Activated T-helper 1 cell treated with anti-CD3 and anti-CD28 coated beads, Interleukin-12 subunit alpha, Interleukin-12 subunit beta, Interleukin-2, Interleukin-4 antibody, amounts not matched to agents 30 ng/mL and 10 ng/mL and 1 ng/mL, durations not matched to agents 14 hours and 24 hours and 36 hours (primary cell): ENCODE measurements at regions not wholly inside any gene's neighbourhood (a gene's known extent, or its start where the extent isn't known, plus 50 kb on each side); places are given as distances from the start of the nearest gene placed in this dataset.

Experiments used
- DNase-seq: peaks from one replicate; pipeline ENCODE4 v3.0.0; 2021; ENCODE audit warnings: low spot score
- H3K27ac Mint-ChIP-seq: one replicate; pipeline ENCODE4 v1.8.0; 2021; ENCODE audit warnings: mild to moderate bottlenecking, mixed read lengths
- H3K27me3 Mint-ChIP-seq: one replicate; pipeline ENCODE4 v1.8.0; 2022; ENCODE audit warnings: mild to moderate bottlenecking, moderate library complexity, mixed read lengths; ENCODE audit not compliant: insufficient read depth
- H3K36me3 Mint-ChIP-seq: one replicate; pipeline ENCODE4 v1.8.0; 2021; ENCODE audit warnings: low read depth, mixed read lengths
- H3K4me1 Mint-ChIP-seq: one replicate; pipeline ENCODE4 v1.8.0; 2021; ENCODE audit warnings: low read depth, mixed read lengths
- H3K4me3 Mint-ChIP-seq: one replicate; pipeline ENCODE4 v1.8.0; 2021; ENCODE audit warnings: mild to moderate bottlenecking, moderate library complexity, mixed read lengths
- H3K9me3 Mint-ChIP-seq: one replicate; pipeline ENCODE4 v1.8.0; 2021; ENCODE audit warnings: mixed read lengths
- intact Hi-C: fragments of 100-400 bp; cut with micrococcal nuclease; formaldehyde crosslinking; loops from one replicate; pipeline ENCODE4 v1.15.1; 2024

GRCh38 chr5:165459232-165459631, 1953.8 kb downstream of the MAT2B start:
- H3K36me3 Mint-ChIP-seq = no peaks in the 10 kb centered on the region
- intact Hi-C loops = loop anchor here (5.0 kb wide), 1 partner anchor 1897 kb away; no protein-coding TSS in a partner anchor
- no peak overlapping the region for H3K4me3 Mint-ChIP-seq
- no peak for DNase-seq
- H3K27me3 Mint-ChIP-seq = no peaks in the 10 kb centered on the region
- H3K9me3 Mint-ChIP-seq = peaks cover 7% of the 10 kb centered on the region
- no peak overlapping the region for H3K27ac Mint-ChIP-seq
- no peaks in the 10 kb centered on the region for H3K4me1 Mint-ChIP-seq

GRCh38 chr5:165460911-165461310, 1955.5 kb downstream of the MAT2B start:
- H3K27me3 Mint-ChIP-seq = no peaks in the 10 kb centered on the region
- H3K27ac Mint-ChIP-seq = no peak overlapping the region
- H3K4me1 Mint-ChIP-seq = no peaks in the 10 kb centered on the region
- H3K9me3 Mint-ChIP-seq = peaks cover 7% of the 10 kb centered on the region
- H3K4me3 Mint-ChIP-seq = no peak overlapping the region
- no peak for DNase-seq
- no peaks in the 10 kb centered on the region for H3K36me3 Mint-ChIP-seq
- intact Hi-C loops = no loop called here

GRCh38 chr5:165477546-165477945, 1972.1 kb downstream of the MAT2B start:
- no peaks in the 10 kb centered on the region for H3K27me3 Mint-ChIP-seq
- no peak for DNase-seq
- no peaks in the 10 kb centered on the region for H3K36me3 Mint-ChIP-seq
- H3K4me3 Mint-ChIP-seq = no peak overlapping the region
- no peaks in the 10 kb centered on the region for H3K9me3 Mint-ChIP-seq
- intact Hi-C loops = no loop called here
- no peak overlapping the region for H3K27ac Mint-ChIP-seq
- no peaks in the 10 kb centered on the region for H3K4me1 Mint-ChIP-seq

GRCh38 chr5:165495829-165496380, 1990.5 kb downstream of the MAT2B start:
- Mint-ChIP-seq H3K36me3 (no peaks in the 10 kb centered on the region), H3K27me3 (no peaks in the 10 kb centered on the region), H3K4me3 (no peak overlapping the region), H3K27ac (no peak overlapping the region), H3K9me3 (peaks cover 3% of the 10 kb centered on the region), H3K4me1 (no peaks in the 10 kb centered on the region)
- no peak for DNase-seq
- intact Hi-C loops = no loop called here

GRCh38 chr5:165497707-165498106, 1992.3 kb downstream of the MAT2B start:
- DNase-seq = no peak
- intact Hi-C loops = no loop called here
- no peak overlapping the region for H3K27ac Mint-ChIP-seq
- no peak overlapping the region for H3K4me3 Mint-ChIP-seq
- H3K9me3 Mint-ChIP-seq = peaks cover 3% of the 10 kb centered on the region
- H3K36me3 Mint-ChIP-seq = no peaks in the 10 kb centered on the region
- no peaks in the 10 kb centered on the region for H3K4me1 Mint-ChIP-seq
- H3K27me3 Mint-ChIP-seq = no peaks in the 10 kb centered on the region

GRCh38 chr5:165502893-165503691, 1997.7 kb downstream of the MAT2B start:
- no peaks in the 10 kb centered on the region for H3K27me3 Mint-ChIP-seq
- no peaks in the 10 kb centered on the region for H3K36me3 Mint-ChIP-seq
- H3K27ac Mint-ChIP-seq = no peak overlapping the region
- no peak overlapping the region for H3K4me3 Mint-ChIP-seq
- H3K4me1 Mint-ChIP-seq = no peaks in the 10 kb centered on the region
- intact Hi-C loops = no loop called here
- H3K9me3 Mint-ChIP-seq = peaks cover 3% of the 10 kb centered on the region
- no peak for DNase-seq

- Mint-ChIP-seq H3K36me3 (no peaks in the 10 kb centered on the region), H3K4me1 (no peaks in the 10 kb centered on the region), H3K4me3 (no peak overlapping the region), H3K27ac (no peak overlapping the region), H3K27me3 (no peaks in the 10 kb centered on the region), H3K9me3 (peaks cover 6% of the 10 kb centered on the region)
- intact Hi-C loops = no loop called here
- no peak for DNase-seq
These were observed 1999.3 kb downstream of the MAT2B start for GRCh38 chr5:165504674-165505073.

- no peaks in the 10 kb centered on the region for H3K4me1 Mint-ChIP-seq
- no peak for DNase-seq
- H3K4me3 Mint-ChIP-seq = no peak overlapping the region
- intact Hi-C loops = no loop called here
- no peak overlapping the region for H3K27ac Mint-ChIP-seq
- H3K9me3 Mint-ChIP-seq = peaks cover 6% of the 10 kb centered on the region
- no peaks in the 10 kb centered on the region for H3K36me3 Mint-ChIP-seq
- no peaks in the 10 kb centered on the region for H3K27me3 Mint-ChIP-seq
These were observed 2002.9 kb downstream of the MAT2B start for GRCh38 chr5:165508286-165508685.

- Mint-ChIP-seq H3K4me3 (no peak overlapping the region), H3K9me3 (peaks cover 6% of the 10 kb centered on the region), H3K36me3 (no peaks in the 10 kb centered on the region), H3K27me3 (no peaks in the 10 kb centered on the region), H3K27ac (no peak overlapping the region), H3K4me1 (no peaks in the 10 kb centered on the region)
- DNase-seq = no peak
- intact Hi-C loops = no loop called here
These were observed 2003.4 kb downstream of the MAT2B start for GRCh38 chr5:165508861-165509260.

- H3K4me1 Mint-ChIP-seq = no peaks in the 10 kb centered on the region
- H3K4me3 Mint-ChIP-seq = no peak overlapping the region
These were observed 2016.6 kb downstream of the MAT2B start for GRCh38 chr5:165521816-165522610.

GRCh38 chr5:165525271-165525670, 2019.9 kb downstream of the MAT2B start:
- Mint-ChIP-seq H3K36me3 (no peaks in the 10 kb centered on the region), H3K27me3 (no peaks in the 10 kb centered on the region)
- intact Hi-C loops = no loop called here

More at GRCh38 chr5:165521816-165522610, 2016.6 kb downstream of the MAT2B start:
- H3K27ac Mint-ChIP-seq = no peak overlapping the region
- H3K9me3 Mint-ChIP-seq = peaks cover 6% of the 10 kb centered on the region
- no peaks in the 10 kb centered on the region for H3K36me3 Mint-ChIP-seq
- intact Hi-C loops = no loop called here
- no peak for DNase-seq
- no peaks in the 10 kb centered on the region for H3K27me3 Mint-ChIP-seq

GRCh38 chr5:165526357-165526756, 2020.9 kb downstream of the MAT2B start:
- H3K9me3 Mint-ChIP-seq = peaks cover 29% of the 10 kb centered on the region
- no peak for DNase-seq
- no peaks in the 10 kb centered on the region for H3K4me1 Mint-ChIP-seq
- no peak overlapping the region for H3K4me3 Mint-ChIP-seq
- no peaks in the 10 kb centered on the region for H3K27me3 Mint-ChIP-seq
- intact Hi-C loops = no loop called here
- H3K27ac Mint-ChIP-seq = no peak overlapping the region
- H3K36me3 Mint-ChIP-seq = no peaks in the 10 kb centered on the region

More at GRCh38 chr5:165525271-165525670, 2019.9 kb downstream of the MAT2B start:
- DNase-seq = no peak
- no peaks in the 10 kb centered on the region for H3K4me1 Mint-ChIP-seq
- H3K4me3 Mint-ChIP-seq = no peak overlapping the region
- peaks cover 28% of the 10 kb centered on the region for H3K9me3 Mint-ChIP-seq
- H3K27ac Mint-ChIP-seq = no peak overlapping the region

- H3K9me3 Mint-ChIP-seq = peaks cover 29% of the 10 kb centered on the region
- no peaks in the 10 kb centered on the region for H3K36me3 Mint-ChIP-seq
These were observed 2022.2 kb downstream of the MAT2B start for GRCh38 chr5:165527577-165527976.

More at GRCh38 chr5:165527577-165527976, 2022.2 kb downstream of the MAT2B start:
- Mint-ChIP-seq H3K4me3 (no peak overlapping the region), H3K27ac (no peak overlapping the region), H3K4me1 (no peaks in the 10 kb centered on the region), H3K27me3 (no peaks in the 10 kb centered on the region)
- DNase-seq = no peak
- intact Hi-C loops = no loop called here
